ENCODE measurements at regions not wholly inside any gene's neighbourhood (a gene's known extent, or its start where the extent isn't known, plus 50 kb on each side); places are given as distances from the start of the nearest gene placed in this dataset.

- Histone ChIP-seq H3K36me3 (no peaks in the 10 kb centered on the region), H3K4me3 (no peak overlapping the region), H3K9me3 (no peaks in the 10 kb centered on the region), H3K27me3 (no peaks in the 10 kb centered on the region)
- no peak for DNase-seq
Measured at GRCh38 chr14:66076176-66076575, 410.0 kb upstream of the CCDC196 start.

- Histone ChIP-seq H3K27me3 (no peaks in the 10 kb centered on the region), H3K4me3 (no peak overlapping the region), H3K36me3 (no peaks in the 10 kb centered on the region), H3K9me3 (no peaks in the 10 kb centered on the region)
- no peak for DNase-seq
Measured at GRCh38 chr14:66078006-66078405, 408.2 kb upstream of the CCDC196 start.

GRCh38 chr14:66081594-66082376 is 404.4 kb upstream of the CCDC196 start:
- no peaks in the 10 kb centered on the region for H3K36me3 ChIP-seq
- no peak overlapping the region for H3K4me3 ChIP-seq
- H3K27me3 ChIP-seq: no peaks in the 10 kb centered on the region
- DNase-seq: no peak
- H3K9me3 ChIP-seq: no peaks in the 10 kb centered on the region

GRCh38 chr14:66085224-66085623 is 400.9 kb upstream of the CCDC196 start:
- H3K4me3 ChIP-seq: no peak overlapping the region
- DNase-seq: no peak
- H3K36me3 ChIP-seq: no peaks in the 10 kb centered on the region
- H3K9me3 ChIP-seq: no peaks in the 10 kb centered on the region
- no peaks in the 10 kb centered on the region for H3K27me3 ChIP-seq

GRCh38 chr14:66085665-66086064 is 400.5 kb upstream of the CCDC196 start:
- Histone ChIP-seq H3K4me3 (no peak overlapping the region), H3K9me3 (no peaks in the 10 kb centered on the region), H3K36me3 (no peaks in the 10 kb centered on the region), H3K27me3 (no peaks in the 10 kb centered on the region)
- no peak for DNase-seq

- Histone ChIP-seq H3K27me3 (no peaks in the 10 kb centered on the region), H3K36me3 (no peaks in the 10 kb centered on the region), H3K9me3 (no peaks in the 10 kb centered on the region), H3K4me3 (no peak overlapping the region)
- peak; percentile 61 for DNase-seq
Measured at GRCh38 chr14:66087231-66087630, 398.9 kb upstream of the CCDC196 start.

- Histone ChIP-seq H3K4me3 (no peak overlapping the region), H3K9me3 (no peaks in the 10 kb centered on the region), H3K27me3 (no peaks in the 10 kb centered on the region), H3K36me3 (no peaks in the 10 kb centered on the region)
- no peak for DNase-seq
Measured at GRCh38 chr14:66088656-66089055, 397.5 kb upstream of the CCDC196 start.

- Histone ChIP-seq H3K36me3 (no peaks in the 10 kb centered on the region), H3K4me3 (no peak overlapping the region), H3K27me3 (no peaks in the 10 kb centered on the region), H3K9me3 (no peaks in the 10 kb centered on the region)
- no peak for DNase-seq
Measured at GRCh38 chr14:66092206-66092605, 394.0 kb upstream of the CCDC196 start.

- H3K4me3 ChIP-seq: no peak overlapping the region
- peak; percentile 76 for DNase-seq
- H3K36me3 ChIP-seq: no peaks in the 10 kb centered on the region
- H3K9me3 ChIP-seq: no peaks in the 10 kb centered on the region
- H3K27me3 ChIP-seq: no peaks in the 10 kb centered on the region
Measured at GRCh38 chr14:66092748-66093147, 393.4 kb upstream of the CCDC196 start.

GRCh38 chr14:66094001-66094727 is 392.0 kb upstream of the CCDC196 start:
- no peak overlapping the region for H3K4me3 ChIP-seq
- H3K9me3 ChIP-seq: no peaks in the 10 kb centered on the region
- no peaks in the 10 kb centered on the region for H3K36me3 ChIP-seq
- DNase-seq: no peak
- no peaks in the 10 kb centered on the region for H3K27me3 ChIP-seq

GRCh38 chr14:66099451-66099850 is 386.7 kb upstream of the CCDC196 start:
- Histone ChIP-seq H3K36me3 (no peaks in the 10 kb centered on the region), H3K9me3 (no peaks in the 10 kb centered on the region)
- no peak for DNase-seq

GRCh38 chr14:66099931-66100330 is 386.2 kb upstream of the CCDC196 start:
- H3K36me3 ChIP-seq: no peaks in the 10 kb centered on the region
- H3K27me3 ChIP-seq: no peaks in the 10 kb centered on the region
- no peak overlapping the region for H3K4me3 ChIP-seq
- DNase-seq: no peak
- no peaks in the 10 kb centered on the region for H3K9me3 ChIP-seq

More at GRCh38 chr14:66099451-66099850, 386.7 kb upstream of the CCDC196 start:
- H3K27me3 ChIP-seq: no peaks in the 10 kb centered on the region
- no peak overlapping the region for H3K4me3 ChIP-seq

- Histone ChIP-seq H3K4me3 (no peak overlapping the region), H3K9me3 (no peaks in the 10 kb centered on the region), H3K36me3 (no peaks in the 10 kb centered on the region), H3K27me3 (no peaks in the 10 kb centered on the region)
- DNase-seq: no peak
Measured at GRCh38 chr14:66101662-66102061, 384.5 kb upstream of the CCDC196 start.

- H3K9me3 ChIP-seq: no peaks in the 10 kb centered on the region
- H3K36me3 ChIP-seq: no peaks in the 10 kb centered on the region
- H3K27me3 ChIP-seq: no peaks in the 10 kb centered on the region
- no peak for DNase-seq
- H3K4me3 ChIP-seq: no peak overlapping the region
Measured at GRCh38 chr14:66104486-66104885, 381.7 kb upstream of the CCDC196 start.

- Histone ChIP-seq H3K36me3 (no peaks in the 10 kb centered on the region), H3K4me3 (no peak overlapping the region), H3K9me3 (no peaks in the 10 kb centered on the region), H3K27me3 (no peaks in the 10 kb centered on the region)
- peak; percentile 5 for DNase-seq
Measured at GRCh38 chr14:66105815-66106214, 380.4 kb upstream of the CCDC196 start.

- Histone ChIP-seq H3K36me3 (no peaks in the 10 kb centered on the region), H3K4me3 (no peak overlapping the region), H3K27me3 (no peaks in the 10 kb centered on the region), H3K9me3 (no peaks in the 10 kb centered on the region)
- no peak for DNase-seq
Measured at GRCh38 chr14:66109426-66109825, 376.7 kb upstream of the CCDC196 start.

- Histone ChIP-seq H3K9me3 (no peaks in the 10 kb centered on the region), H3K27me3 (no peaks in the 10 kb centered on the region), H3K36me3 (no peaks in the 10 kb centered on the region), H3K4me3 (no peak overlapping the region)
- peak; percentile 75 for DNase-seq
Measured at GRCh38 chr14:66111891-66112290, 374.3 kb upstream of the CCDC196 start.

GRCh38 chr14:66114071-66114470 is 372.1 kb upstream of the CCDC196 start:
- H3K27me3 ChIP-seq: no peaks in the 10 kb centered on the region
- H3K9me3 ChIP-seq: no peaks in the 10 kb centered on the region
- no peak overlapping the region for H3K4me3 ChIP-seq
- DNase-seq: no peak
- no peaks in the 10 kb centered on the region for H3K36me3 ChIP-seq

Data from MG63 (cell line).